ENCODE measurements at regions not wholly inside any gene's neighbourhood (a gene's known extent, or its start where the extent isn't known, plus 50 kb on each side); places are given as distances from the start of the nearest gene placed in this dataset.
"Not testable (repeated sequence)": the region's sequence is repeated elsewhere in the genome, so short reads cannot be mapped to it uniquely, and the experiment has no call there.

- no peak overlapping the region for H3K27ac ChIP-seq (ENCODE audit: low read depth, low read length)
- WGBS, 3 donors, result 42 to 75% (median 62%) methylated on average over 2 of the region's 2 CpGs
Observed at GRCh38 chr11:82038154-82038553, 695.5 kb downstream of the FAM181B start.

GRCh38 chr11:82034527-82034926 is 699.1 kb downstream of the FAM181B start:
- no peak overlapping the region for H3K27ac ChIP-seq (ENCODE audit: low read depth, low read length)
- WGBS, 3 donors, result 51 to 60% (median 55%) methylated on average over 1 of the region's 1 CpG

GRCh38 chr11:82027335-82027734 is 706.3 kb downstream of the FAM181B start:
- WGBS, 3 donors, result 83 to 90% (median 90%) methylated on average over 7 to 9 of the region's 9 CpGs
- H3K27ac ChIP-seq (ENCODE audit: low read depth, low read length), result not testable (repeated sequence)

GRCh38 chr11:82024760-82025159 is 708.9 kb downstream of the FAM181B start:
- H3K27ac ChIP-seq (ENCODE audit: low read depth, low read length), result no peak overlapping the region
- 39 to 76% (median 67%) methylated on average over 1 of the region's 1 CpG for WGBS, 3 donors

GRCh38 chr11:82012276-82012675 is 721.4 kb downstream of the FAM181B start:
- WGBS, 3 donors, result 34 to 75% (median 59%) methylated on average over 3 of the region's 3 CpGs
- H3K27ac ChIP-seq (ENCODE audit: low read depth, low read length), result no peak overlapping the region

- H3K27ac ChIP-seq (ENCODE audit: low read depth, low read length), result no peak overlapping the region
- WGBS, 3 donors, result 65 to 82% (median 80%) methylated on average over 2 of the region's 2 CpGs
Observed at GRCh38 chr11:82009133-82009532, 724.5 kb downstream of the FAM181B start.

GRCh38 chr11:82007521-82007920 is 726.1 kb downstream of the FAM181B start:
- WGBS, 3 donors, result 53 to 66% (median 64%) methylated on average over 6 of the region's 6 CpGs
- no peak overlapping the region for H3K27ac ChIP-seq (ENCODE audit: low read depth, low read length)

- no peak overlapping the region for H3K27ac ChIP-seq (ENCODE audit: low read depth, low read length)
- 69 to 77% (median 71%) methylated on average over 4 of the region's 4 CpGs for WGBS, 3 donors
Observed at GRCh38 chr11:82004537-82005213, 729.0 kb downstream of the FAM181B start.

- WGBS, 3 donors, result 47 to 77% (median 76%) methylated on average over 7 of the region's 7 CpGs
- no peak overlapping the region for H3K27ac ChIP-seq (ENCODE audit: low read depth, low read length)
Observed at GRCh38 chr11:82003671-82004515, 729.8 kb downstream of the FAM181B start.

- 80 to 89% (median 89%) methylated on average over 8 of the region's 8 CpGs for WGBS, 3 donors
Observed at GRCh38 chr11:82003024-82003423, 730.6 kb downstream of the FAM181B start.

GRCh38 chr11:81995889-81996288 is 737.8 kb downstream of the FAM181B start:
- WGBS, 3 donors, result 70 to 81% (median 74%) methylated on average over 8 of the region's 8 CpGs
- H3K27ac ChIP-seq (ENCODE audit: low read depth, low read length), result no peak overlapping the region

More at GRCh38 chr11:82003024-82003423, 730.6 kb downstream of the FAM181B start:
- no peak overlapping the region for H3K27ac ChIP-seq (ENCODE audit: low read depth, low read length)

- no peak overlapping the region for H3K27ac ChIP-seq (ENCODE audit: low read depth, low read length)
Observed at GRCh38 chr11:81993755-81994154, 739.9 kb downstream of the FAM181B start.

- H3K27ac ChIP-seq (ENCODE audit: low read depth, low read length), result no peak overlapping the region
- WGBS, 3 donors, result 86 to 94% (median 91%) methylated on average over 21 to 27 of the region's 27 CpGs
Observed at GRCh38 chr11:81990659-81991443, 742.8 kb downstream of the FAM181B start.

GRCh38 chr11:81989093-81989492 is 744.6 kb downstream of the FAM181B start:
- 79 to 90% (median 79%) methylated on average over 3 of the region's 3 CpGs for WGBS, 3 donors
- H3K27ac ChIP-seq (ENCODE audit: low read depth, low read length), result no peak overlapping the region

GRCh38 chr11:81987829-81988472 is 745.7 kb downstream of the FAM181B start:
- 56 to 67% (median 62%) methylated on average over 3 of the region's 3 CpGs for WGBS, 3 donors
- no peak overlapping the region for H3K27ac ChIP-seq (ENCODE audit: low read depth, low read length)

- 86 to 90% (median 86%) methylated on average over 31 of the region's 31 CpGs for WGBS, 3 donors
Observed at GRCh38 chr11:81986556-81987161, 747.0 kb downstream of the FAM181B start.

GRCh38 chr11:81979448-81979847 is 754.2 kb downstream of the FAM181B start:
- 56 to 88% (median 83%) methylated on average over 1 of the region's 1 CpG for WGBS, 3 donors
- H3K27ac ChIP-seq (ENCODE audit: low read depth, low read length), result no peak overlapping the region

More at GRCh38 chr11:81986556-81987161, 747.0 kb downstream of the FAM181B start:
- H3K27ac ChIP-seq (ENCODE audit: low read depth, low read length), result no peak overlapping the region

- H3K27ac ChIP-seq (ENCODE audit: low read depth, low read length), result no peak overlapping the region
- WGBS, 3 donors, result 74 to 96% (median 85%) methylated on average over 2 of the region's 2 CpGs
Observed at GRCh38 chr11:81975261-81975900, 758.3 kb downstream of the FAM181B start.

All from adipose tissue (tissue), 3 donors.